Chondrocyte (in vitro differentiated cells): ENCODE measurements at regions not wholly inside any gene's neighbourhood (a gene's known extent, or its start where the extent isn't known, plus 50 kb on each side); places are given as distances from the start of the nearest gene placed in this dataset.
"Not testable (repeated sequence)": the region's sequence is repeated elsewhere in the genome, so short reads cannot be mapped to it uniquely, and the experiment has no call there.

Source experiments
- DNase-seq: peaks from one replicate; pipeline ENCODE4 v3.0.0; 2021; ENCODE audit warnings: mixed read lengths, low spot score
- H3K27ac Mint-ChIP-seq: one replicate; pipeline ENCODE4 v1.8.0; 2021; ENCODE audit warnings: mild to moderate bottlenecking, moderate library complexity, mixed read lengths; ENCODE audit not compliant: unreplicated experiment
- H3K27me3 Mint-ChIP-seq: 2 replicates; pipeline ENCODE4 v1.8.0; 2021; ENCODE audit warnings: low read depth, mixed read lengths
- H3K36me3 Mint-ChIP-seq: 2 replicates; pipeline ENCODE4 v1.8.0; 2021; ENCODE audit warnings: low read depth, mixed read lengths
- H3K4me1 Mint-ChIP-seq: 2 replicates; pipeline ENCODE4 v1.8.0; 2021; ENCODE audit warnings: low read depth, mild to moderate bottlenecking, mixed read lengths
- H3K4me3 Mint-ChIP-seq: one replicate; pipeline ENCODE4 v1.8.0; 2021; ENCODE audit warnings: mild to moderate bottlenecking, moderate library complexity, mixed read lengths; ENCODE audit not compliant: unreplicated experiment
- H3K9me3 Mint-ChIP-seq: 2 replicates; pipeline ENCODE4 v1.8.0; 2021; ENCODE audit warnings: low read depth, mixed read lengths
- TF ChIP-seq, protein P1 (sequence below): fragments of 200-600 bp; sonication (generic); IDR thresholded peaks from 2 replicates; pipeline ENCODE4 v1.5.0; 2021; ENCODE audit warnings: antibody characterized with exemption, mild to moderate bottlenecking, moderate library complexity

DNA sequence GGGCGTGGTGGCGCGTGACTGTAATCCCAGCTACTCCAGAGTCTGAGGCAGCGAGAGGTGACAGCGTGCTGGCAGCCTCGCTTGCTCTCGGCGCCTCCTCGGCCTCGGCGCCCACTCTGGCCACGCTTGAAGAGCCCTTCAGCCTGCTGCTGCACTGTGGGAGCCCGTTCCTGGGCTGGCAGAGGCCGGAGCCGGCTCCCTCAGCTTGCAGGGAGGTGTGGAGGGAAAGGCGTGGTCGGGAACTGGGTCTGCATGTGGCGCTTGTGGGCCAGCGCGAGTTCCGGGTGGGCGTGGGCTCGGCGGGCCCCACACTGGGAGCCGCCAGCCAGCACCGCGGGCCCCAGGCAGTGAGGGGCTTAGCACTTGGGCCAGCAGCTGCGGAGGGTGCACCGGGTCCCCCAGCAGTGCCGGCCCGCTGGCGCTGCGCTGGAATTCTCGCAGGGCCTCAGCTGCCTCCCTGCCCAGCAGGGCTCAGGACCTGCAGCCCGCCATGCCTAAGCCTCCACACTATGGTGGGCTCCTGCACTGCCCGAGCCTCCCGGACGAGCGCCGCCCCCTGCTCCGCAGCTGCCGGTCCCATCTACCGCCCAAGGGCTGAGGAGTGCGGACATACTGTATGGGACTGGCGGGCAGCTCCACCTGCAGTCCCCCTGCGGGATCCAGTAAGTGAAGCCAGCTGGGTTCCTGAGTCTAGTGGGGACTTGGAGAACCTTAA, 1093.3 kb upstream of the CDH8 start:
- DNase-seq, result no peak
- Mint-ChIP-seq H3K36me3 (no peaks in the 10 kb centered on the region), H3K4me1 (no peaks in the 10 kb centered on the region), H3K27me3 (no peaks in the 10 kb centered on the region), H3K4me3 (no peak overlapping the region), H3K9me3 (peaks cover 12% of the 10 kb centered on the region), H3K27ac (no peak overlapping the region)
- TF ChIP-seq, protein P1, sequence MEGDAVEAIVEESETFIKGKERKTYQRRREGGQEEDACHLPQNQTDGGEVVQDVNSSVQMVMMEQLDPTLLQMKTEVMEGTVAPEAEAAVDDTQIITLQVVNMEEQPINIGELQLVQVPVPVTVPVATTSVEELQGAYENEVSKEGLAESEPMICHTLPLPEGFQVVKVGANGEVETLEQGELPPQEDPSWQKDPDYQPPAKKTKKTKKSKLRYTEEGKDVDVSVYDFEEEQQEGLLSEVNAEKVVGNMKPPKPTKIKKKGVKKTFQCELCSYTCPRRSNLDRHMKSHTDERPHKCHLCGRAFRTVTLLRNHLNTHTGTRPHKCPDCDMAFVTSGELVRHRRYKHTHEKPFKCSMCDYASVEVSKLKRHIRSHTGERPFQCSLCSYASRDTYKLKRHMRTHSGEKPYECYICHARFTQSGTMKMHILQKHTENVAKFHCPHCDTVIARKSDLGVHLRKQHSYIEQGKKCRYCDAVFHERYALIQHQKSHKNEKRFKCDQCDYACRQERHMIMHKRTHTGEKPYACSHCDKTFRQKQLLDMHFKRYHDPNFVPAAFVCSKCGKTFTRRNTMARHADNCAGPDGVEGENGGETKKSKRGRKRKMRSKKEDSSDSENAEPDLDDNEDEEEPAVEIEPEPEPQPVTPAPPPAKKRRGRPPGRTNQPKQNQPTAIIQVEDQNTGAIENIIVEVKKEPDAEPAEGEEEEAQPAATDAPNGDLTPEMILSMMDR, result no peak

DNA sequence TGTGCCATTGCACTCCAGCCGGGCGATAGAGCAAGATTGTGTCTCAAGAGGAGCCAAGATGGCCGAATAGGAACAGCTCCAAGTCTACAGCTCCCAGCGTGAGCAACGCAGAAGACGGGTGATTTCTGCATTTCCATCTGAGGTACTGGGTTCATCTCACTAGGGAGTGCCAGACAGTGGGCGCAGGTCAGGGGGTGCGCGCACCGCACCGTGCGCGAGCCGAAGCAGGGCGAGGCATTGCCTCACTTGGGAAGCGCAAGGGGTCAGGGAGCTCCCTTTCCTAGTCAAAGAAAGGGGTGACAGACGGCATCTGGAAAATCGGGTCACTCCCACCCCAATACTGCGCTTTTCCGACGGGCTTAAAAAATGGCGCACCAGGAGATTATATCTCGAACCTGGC, 1083.7 kb upstream of the CDH8 start:
- DNase-seq, H3K27ac Mint-ChIP-seq, H3K4me1 Mint-ChIP-seq, H3K4me3 Mint-ChIP-seq, H3K27me3 Mint-ChIP-seq, H3K36me3 Mint-ChIP-seq: not testable (repeated sequence)
- peaks cover 16% of the 10 kb centered on the region for H3K9me3 Mint-ChIP-seq

DNA sequence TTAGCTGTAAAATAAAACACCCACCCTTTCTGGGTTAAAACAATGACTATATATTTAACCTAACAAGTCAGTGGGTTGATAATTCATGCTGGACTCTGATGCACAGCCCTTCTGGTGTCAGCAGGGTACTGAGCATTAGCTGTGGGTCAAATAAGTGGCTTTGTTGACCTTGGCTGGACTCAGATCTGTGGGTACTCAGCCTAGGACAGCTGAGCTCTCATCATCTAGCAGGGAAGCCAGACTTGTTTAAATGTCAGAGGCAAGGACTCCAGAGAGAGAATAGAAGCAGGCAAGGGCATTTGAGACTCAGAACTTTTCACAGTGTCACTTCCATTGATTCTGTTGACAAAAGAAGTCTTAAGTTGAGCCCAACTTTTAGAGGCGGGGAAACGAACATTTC, 1063.8 kb upstream of the CDH8 start:
- H3K4me3 Mint-ChIP-seq, result no peak overlapping the region
- H3K27ac Mint-ChIP-seq, result no peak overlapping the region
- no peaks in the 10 kb centered on the region for H3K27me3 Mint-ChIP-seq
- no peak for DNase-seq
- H3K4me1 Mint-ChIP-seq, result no peaks in the 10 kb centered on the region
- H3K9me3 Mint-ChIP-seq, result peaks cover 4% of the 10 kb centered on the region
- TF ChIP-seq, protein P1, result no peak
- no peaks in the 10 kb centered on the region for H3K36me3 Mint-ChIP-seq

DNA sequence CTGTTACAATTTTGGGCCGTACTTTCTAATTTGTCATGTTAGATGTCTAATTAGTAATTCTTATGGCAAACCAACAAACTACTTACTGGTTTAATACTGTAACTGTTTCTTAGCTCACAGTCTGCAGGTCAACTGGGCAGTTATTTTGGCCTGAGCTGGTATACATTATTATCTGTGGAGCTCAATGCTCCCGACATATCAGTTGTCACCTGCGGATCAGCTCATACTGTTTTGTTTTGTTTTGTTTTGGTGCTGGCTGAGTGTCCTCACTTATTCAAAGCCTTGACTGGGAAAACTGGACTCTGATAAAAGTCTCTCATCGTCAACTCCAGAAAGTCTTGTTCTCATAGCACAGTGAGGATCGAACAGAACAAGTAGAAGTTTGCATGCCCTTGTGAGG, 1060.6 kb upstream of the CDH8 start:
- TF ChIP-seq, protein P1, result no peak

DNA sequence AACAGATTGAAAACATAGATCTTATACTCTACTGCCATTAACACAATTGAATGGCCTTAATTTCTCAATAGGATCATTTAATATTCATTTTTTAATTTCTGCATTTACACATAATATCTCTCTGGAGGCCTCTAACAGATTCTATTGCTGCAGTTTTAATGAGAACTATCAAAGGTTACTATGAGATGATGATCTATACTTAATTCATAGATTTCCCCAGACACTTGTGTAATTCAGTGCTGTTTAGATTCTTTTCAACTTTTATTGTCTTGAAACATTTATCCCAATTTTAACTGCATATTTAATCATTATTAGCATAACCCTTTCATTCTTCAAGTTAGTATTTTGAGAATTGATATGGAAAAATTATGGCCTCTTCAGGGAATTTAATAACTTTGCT, 1056.5 kb upstream of the CDH8 start:
- no peak overlapping the region for H3K27ac Mint-ChIP-seq
- H3K9me3 Mint-ChIP-seq, result peaks cover 4% of the 10 kb centered on the region
- no peaks in the 10 kb centered on the region for H3K36me3 Mint-ChIP-seq
- no peak for DNase-seq
- H3K4me1 Mint-ChIP-seq, result no peaks in the 10 kb centered on the region
- no peaks in the 10 kb centered on the region for H3K27me3 Mint-ChIP-seq
- TF ChIP-seq, protein P1, result no peak
- H3K4me3 Mint-ChIP-seq, result no peak overlapping the region

More for the DNA sequence above, 1060.6 kb upstream of the CDH8 start:
- Mint-ChIP-seq H3K9me3 (peaks cover 7% of the 10 kb centered on the region), H3K4me3 (no peak overlapping the region), H3K36me3 (no peaks in the 10 kb centered on the region), H3K27ac (no peak overlapping the region), H3K27me3 (no peaks in the 10 kb centered on the region), H3K4me1 (no peaks in the 10 kb centered on the region)
- DNase-seq, result no peak

DNA sequence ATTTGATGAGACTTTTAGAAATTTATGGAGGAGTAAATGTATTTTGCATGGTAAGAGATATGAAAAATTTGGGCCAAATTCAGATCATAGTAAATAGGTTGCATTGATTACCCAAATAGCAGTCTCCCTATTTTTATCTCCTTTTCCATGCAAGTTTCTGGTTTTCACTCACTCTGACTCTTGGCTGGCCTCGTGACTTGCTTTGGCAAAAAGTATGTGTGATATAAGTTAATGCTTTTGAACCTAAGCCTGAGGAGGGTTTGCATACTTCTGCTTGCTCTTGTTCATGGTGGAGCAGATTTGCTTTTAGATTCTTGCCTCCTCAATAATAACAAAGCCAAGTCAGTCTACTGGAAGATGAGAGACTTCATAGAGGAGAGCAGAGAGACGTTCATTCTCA, 1045.9 kb upstream of the CDH8 start:
- no peak for DNase-seq
- TF ChIP-seq, protein P1, result no peak
- no peaks in the 10 kb centered on the region for H3K27me3 Mint-ChIP-seq
- no peaks in the 10 kb centered on the region for H3K36me3 Mint-ChIP-seq
- no peaks in the 10 kb centered on the region for H3K4me1 Mint-ChIP-seq
- no peak overlapping the region for H3K27ac Mint-ChIP-seq
- peaks cover 10% of the 10 kb centered on the region for H3K9me3 Mint-ChIP-seq
- H3K4me3 Mint-ChIP-seq, result no peak overlapping the region
